ENCODE measurements at regions not wholly inside any gene's neighbourhood (a gene's known extent, or its start where the extent isn't known, plus 50 kb on each side); places are given as distances from the start of the nearest gene placed in this dataset.

GRCh38 chr18:22836932-22837331, 96.2 kb upstream of the RBBP8 start:
- Histone ChIP-seq H3K27me3 (ENCODE audit: insufficient read depth in 3 of 3, low read length in 2 of 3) (no peaks in the 10 kb centered on the region), H3K4me1 (no peaks in the 10 kb centered on the region), H3K9me3 (no peaks in the 10 kb centered on the region), H3K27ac (no peak overlapping the region), H3K4me3 (no peak overlapping the region), H3K36me3 (ENCODE audit: insufficient read depth in 1 of 2, low read depth in 1 of 2) (no peaks in the 10 kb centered on the region)
- intact Hi-C loops (cut with DNase I) = no loop called here
- no peak for DNase-seq
- TF ChIP-seq CTCF (IDR thresholded peaks at IDR 0.05) = no peak
- no peak for ATAC-seq

DNA sequence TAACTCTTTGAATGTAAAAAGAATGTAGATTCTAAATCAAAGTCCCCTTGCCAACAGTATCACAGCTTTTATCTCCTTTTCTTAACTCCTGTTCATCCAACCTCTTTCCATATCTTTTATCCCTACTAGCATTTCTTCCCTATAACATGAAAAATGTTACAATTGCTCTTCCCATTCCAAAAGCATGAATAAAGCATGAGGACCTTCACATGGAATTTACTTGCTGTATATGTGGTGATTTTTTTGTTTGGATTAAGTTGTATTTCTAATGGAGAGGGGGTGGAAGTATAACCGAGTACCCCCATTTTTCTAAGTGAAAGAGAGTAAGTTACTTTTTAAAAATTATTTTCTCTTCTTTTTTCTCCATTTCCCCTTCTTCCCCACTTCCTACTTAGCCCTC, 94.9 kb upstream of the RBBP8 start:
- 90 to 100% (median 97%) methylated on average over 1 of the region's 1 CpG for WGBS, 3 donors
- Histone ChIP-seq H3K4me1 (no peaks in the 10 kb centered on the region), H3K9me3 (no peaks in the 10 kb centered on the region), H3K27me3 (ENCODE audit: insufficient read depth in 3 of 3, low read length in 2 of 3) (no peaks in the 10 kb centered on the region), H3K27ac (no peak overlapping the region), H3K4me3 (no peak overlapping the region), H3K36me3 (ENCODE audit: insufficient read depth in 1 of 2, low read depth in 1 of 2) (no peaks in the 10 kb centered on the region)
- intact Hi-C loops (cut with DNase I) = no loop called here
- TF ChIP-seq CTCF (IDR thresholded peaks at IDR 0.05) = no peak
- DNase-seq (no peak), ATAC-seq (no peak)

DNA sequence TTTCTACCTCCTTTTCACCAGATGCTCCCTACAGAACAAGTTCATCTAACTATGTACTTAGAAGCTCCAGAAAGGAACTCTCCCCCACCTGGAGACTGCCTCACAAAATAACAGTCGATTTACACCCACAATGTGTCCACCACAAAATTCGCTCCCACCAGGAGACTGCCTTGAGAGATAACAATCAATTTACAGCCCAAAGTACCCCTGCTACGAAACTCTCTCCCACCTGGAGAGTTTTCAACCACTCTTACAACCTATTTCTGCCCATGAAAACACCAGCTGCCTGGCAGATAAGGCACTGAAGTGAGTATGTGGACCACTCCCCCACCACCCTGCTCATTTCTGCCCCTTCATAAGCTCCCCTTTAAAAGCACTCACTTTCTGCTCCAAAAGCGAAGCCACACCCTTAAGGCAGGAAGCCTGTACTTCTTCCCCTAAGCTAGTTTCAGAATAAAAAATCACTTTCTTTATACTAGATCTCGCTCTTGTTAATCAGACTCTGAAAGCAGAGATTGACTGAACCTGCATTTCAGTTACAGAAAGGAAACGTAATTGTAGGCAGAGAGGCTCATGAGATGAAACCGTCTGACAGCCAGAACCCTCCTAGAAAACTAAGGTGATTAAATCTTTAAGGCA, 94.4 kb upstream of the RBBP8 start:
- Histone ChIP-seq H3K36me3 (ENCODE audit: insufficient read depth in 1 of 2, low read depth in 1 of 2) (no peaks in the 10 kb centered on the region), H3K27me3 (ENCODE audit: insufficient read depth in 3 of 3, low read length in 2 of 3) (no peaks in the 10 kb centered on the region), H3K4me3 (no peak overlapping the region), H3K27ac (no peak overlapping the region), H3K9me3 (no peaks in the 10 kb centered on the region), H3K4me1 (no peaks in the 10 kb centered on the region)
- intact Hi-C loops (cut with DNase I) = no loop called here
- TF ChIP-seq CTCF (IDR thresholded peaks at IDR 0.05) = no peak
- WGBS, 3 donors = 43 to 52% (median 46%) methylated on average over 7 of the region's 7 CpGs
- ATAC-seq (no peak), DNase-seq (no peak)

DNA sequence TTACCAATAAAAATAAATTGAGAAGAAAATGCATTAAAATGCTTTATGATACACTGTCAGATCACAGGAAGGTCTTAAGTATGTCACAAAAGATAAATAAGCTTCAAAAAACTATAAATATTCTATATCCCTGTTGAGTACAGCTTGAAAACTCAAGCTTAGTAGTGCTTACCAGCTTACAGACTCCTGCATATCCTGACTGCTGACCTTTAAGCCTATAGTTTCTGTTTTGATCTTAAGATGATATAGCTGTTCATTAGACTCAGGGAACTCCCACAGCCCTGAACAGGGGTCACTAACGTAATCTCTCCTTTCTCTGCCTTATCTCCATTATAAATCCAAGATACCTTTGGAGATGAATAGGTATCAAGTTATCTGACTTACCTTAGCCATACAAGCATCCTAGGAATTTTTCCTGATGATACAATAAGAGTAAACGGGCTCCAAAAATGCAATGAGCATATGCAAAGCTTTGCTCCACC, 93.7 kb upstream of the RBBP8 start:
- Histone ChIP-seq H3K27ac (no peak overlapping the region), H3K4me3 (no peak overlapping the region), H3K4me1 (no peaks in the 10 kb centered on the region), H3K9me3 (no peaks in the 10 kb centered on the region), H3K27me3 (ENCODE audit: insufficient read depth in 3 of 3, low read length in 2 of 3) (no peaks in the 10 kb centered on the region), H3K36me3 (ENCODE audit: insufficient read depth in 1 of 2, low read depth in 1 of 2) (no peaks in the 10 kb centered on the region)
- TF ChIP-seq CTCF (IDR thresholded peaks at IDR 0.05) = no peak
- no peak for ATAC-seq
- WGBS, 3 donors = 55 to 73% (median 59%) methylated on average over 2 of the region's 2 CpGs
- DNase-seq = no peak
- intact Hi-C loops (cut with DNase I) = no loop called here

DNA sequence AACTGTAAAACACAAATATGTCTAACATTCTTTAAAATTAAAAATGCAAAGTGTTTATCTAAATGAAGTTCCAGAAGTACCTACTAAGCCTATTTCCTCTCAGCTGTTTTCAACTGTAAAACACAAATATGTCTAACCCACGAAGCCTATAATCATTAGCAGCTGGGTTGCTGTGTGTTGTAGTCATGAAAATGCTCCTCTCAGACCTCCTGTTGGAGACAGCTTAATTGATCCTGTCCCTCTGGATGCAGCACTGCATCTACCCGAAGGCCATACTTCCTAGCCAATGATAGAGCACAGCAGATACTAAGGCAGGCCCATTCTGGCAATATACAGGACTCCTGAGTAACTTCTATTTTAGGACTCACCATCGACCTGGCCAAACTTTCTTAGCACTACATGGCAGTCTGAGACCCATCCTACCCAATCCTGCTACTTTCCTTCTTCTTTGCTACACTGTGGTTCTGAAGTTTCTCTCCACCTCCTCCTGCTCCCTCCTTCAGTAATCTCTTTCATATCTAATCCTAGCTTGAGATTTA, 92.5 kb upstream of the RBBP8 start:
- Histone ChIP-seq H3K27me3 (ENCODE audit: insufficient read depth in 3 of 3, low read length in 2 of 3) (no peaks in the 10 kb centered on the region), H3K4me1 (no peaks in the 10 kb centered on the region), H3K27ac (no peak overlapping the region), H3K4me3 (no peak overlapping the region), H3K36me3 (ENCODE audit: insufficient read depth in 1 of 2, low read depth in 1 of 2) (no peaks in the 10 kb centered on the region), H3K9me3 (no peaks in the 10 kb centered on the region)
- no peak for ATAC-seq
- intact Hi-C loops (cut with DNase I) = no loop called here
- 32 to 40% (median 38%) methylated on average over 3 of the region's 3 CpGs for WGBS, 3 donors
- no peak for DNase-seq
- no peak for TF ChIP-seq CTCF (IDR thresholded peaks at IDR 0.05)

All from psoas muscle (tissue), 7 donors.